AG09309 (cell line): ENCODE measurements at regions not wholly inside any gene's neighbourhood (a gene's known extent, or its start where the extent isn't known, plus 50 kb on each side); places are given as distances from the start of the nearest gene placed in this dataset.

Source experiments
- DNase-seq: peaks from one replicate; pipeline ENCODE4 v3.0.0-alpha.2; 2010; ENCODE audit warnings: low read depth
- H3K4me3 ChIP-seq: 2 replicates; pipeline ENCODE4 v1.5.1; 2011; ENCODE audit warnings: mild to moderate bottlenecking, low read depth, low read length, moderate library complexity; ENCODE audit not compliant: control insufficient read depth
- TF ChIP-seq, protein P1 (sequence below): IDR thresholded peaks from 2 replicates; pipeline ENCODE4 v1.5.1; 2011; ENCODE audit warnings: mild to moderate bottlenecking, low read depth, low read length, inconsistent platforms; ENCODE audit not compliant: insufficient read depth, control insufficient read depth; ENCODE audit errors: missing control alignments

GRCh38 chr4:85151786-85152185 lies 185.3 kb upstream of the WDFY3 start:
- H3K4me3 ChIP-seq, result no peak overlapping the region
- no peak for DNase-seq
- TF ChIP-seq, protein P1, sequence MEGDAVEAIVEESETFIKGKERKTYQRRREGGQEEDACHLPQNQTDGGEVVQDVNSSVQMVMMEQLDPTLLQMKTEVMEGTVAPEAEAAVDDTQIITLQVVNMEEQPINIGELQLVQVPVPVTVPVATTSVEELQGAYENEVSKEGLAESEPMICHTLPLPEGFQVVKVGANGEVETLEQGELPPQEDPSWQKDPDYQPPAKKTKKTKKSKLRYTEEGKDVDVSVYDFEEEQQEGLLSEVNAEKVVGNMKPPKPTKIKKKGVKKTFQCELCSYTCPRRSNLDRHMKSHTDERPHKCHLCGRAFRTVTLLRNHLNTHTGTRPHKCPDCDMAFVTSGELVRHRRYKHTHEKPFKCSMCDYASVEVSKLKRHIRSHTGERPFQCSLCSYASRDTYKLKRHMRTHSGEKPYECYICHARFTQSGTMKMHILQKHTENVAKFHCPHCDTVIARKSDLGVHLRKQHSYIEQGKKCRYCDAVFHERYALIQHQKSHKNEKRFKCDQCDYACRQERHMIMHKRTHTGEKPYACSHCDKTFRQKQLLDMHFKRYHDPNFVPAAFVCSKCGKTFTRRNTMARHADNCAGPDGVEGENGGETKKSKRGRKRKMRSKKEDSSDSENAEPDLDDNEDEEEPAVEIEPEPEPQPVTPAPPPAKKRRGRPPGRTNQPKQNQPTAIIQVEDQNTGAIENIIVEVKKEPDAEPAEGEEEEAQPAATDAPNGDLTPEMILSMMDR, result no peak

DNA sequence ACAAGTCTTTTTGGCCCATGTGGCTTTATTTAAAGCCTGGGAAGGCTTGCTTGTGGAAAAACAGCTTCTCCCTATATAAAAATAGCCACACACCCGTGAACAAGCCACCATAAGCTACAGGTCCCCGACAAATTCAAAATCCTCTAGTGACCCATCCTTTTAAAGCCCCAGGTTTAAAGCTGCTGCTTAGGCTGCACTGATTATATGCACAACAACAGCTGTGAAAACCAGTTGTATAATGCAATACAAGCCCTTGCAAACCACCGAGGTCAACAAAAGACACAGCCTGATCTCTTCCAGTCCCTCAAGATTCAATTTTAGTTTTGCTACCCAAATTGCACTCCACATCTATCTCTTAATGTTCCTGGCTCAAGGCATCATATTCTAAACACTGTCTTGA lies 186.0 kb upstream of the WDFY3 start:
- TF ChIP-seq, protein P1, result no peak
- no peak overlapping the region for H3K4me3 ChIP-seq
- DNase-seq, result no peak

DNA sequence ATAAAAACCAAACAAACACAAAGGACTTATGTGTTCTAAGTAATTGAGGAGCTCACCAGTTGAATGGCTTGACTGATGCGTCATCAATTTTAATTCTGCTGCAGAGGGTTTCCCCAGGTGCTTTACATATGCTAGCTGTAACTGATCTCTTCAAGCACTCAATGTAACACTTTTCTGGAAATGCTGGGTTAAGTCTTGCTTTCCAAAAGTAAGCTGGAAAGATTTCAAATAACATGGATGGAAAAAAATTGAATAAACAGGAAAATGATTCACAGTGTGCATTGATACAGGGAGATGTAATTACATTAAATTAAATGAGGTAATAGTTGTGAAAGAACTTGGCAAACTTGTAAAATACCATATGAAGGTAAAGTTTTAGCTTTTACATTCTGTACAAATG lies 186.7 kb upstream of the WDFY3 start:
- no peak for DNase-seq
- TF ChIP-seq, protein P1, result no peak
- no peak overlapping the region for H3K4me3 ChIP-seq

- no peak for DNase-seq
- no peak overlapping the region for H3K4me3 ChIP-seq
- TF ChIP-seq, protein P1, result no peak
Observed at GRCh38 chr4:85154591-85154990, 188.1 kb upstream of the WDFY3 start.

- TF ChIP-seq, protein P1, result no peak
Observed at GRCh38 chr4:85165808-85166207, 199.3 kb upstream of the WDFY3 start.

GRCh38 chr4:85166318-85166717 lies 199.8 kb upstream of the WDFY3 start:
- TF ChIP-seq, protein P1, result no peak
- DNase-seq, result no peak

More at GRCh38 chr4:85165808-85166207, 199.3 kb upstream of the WDFY3 start:
- H3K4me3 ChIP-seq, result no peak overlapping the region
- DNase-seq, result no peak

GRCh38 chr4:85168234-85168834 lies 201.8 kb upstream of the WDFY3 start:
- no peak overlapping the region for H3K4me3 ChIP-seq
- TF ChIP-seq, protein P1, result no peak
- DNase-seq, result no peak

More at GRCh38 chr4:85166318-85166717, 199.8 kb upstream of the WDFY3 start:
- no peak overlapping the region for H3K4me3 ChIP-seq
